GM23248 (cell line): ENCODE measurements at regions not wholly inside any gene's neighbourhood (a gene's known extent, or its start where the extent isn't known, plus 50 kb on each side); places are given as distances from the start of the nearest gene placed in this dataset.
"Not testable (repeated sequence)": the region's sequence is repeated elsewhere in the genome, so short reads cannot be mapped to it uniquely, and the experiment has no call there.

Experiments used
- EZH2 ChIP-seq: fragments of 200-600 bp; sonication (generic); IDR thresholded peaks from 2 replicates; pipeline ENCODE4 v1.6.1; 2018; ENCODE audit warnings: antibody characterized with exemption, mild to moderate bottlenecking; ENCODE audit not compliant: insufficient read depth, poor library complexity, severe bottlenecking
- EZH2phosphoT487 ChIP-seq: fragments of 200-600 bp; sonication (generic); IDR thresholded peaks from 2 replicates; pipeline ENCODE4 v1.6.1; 2018; ENCODE audit warnings: antibody characterized with exemption, moderate library complexity, mild to moderate bottlenecking, low read depth; ENCODE audit not compliant: insufficient read depth

DNA sequence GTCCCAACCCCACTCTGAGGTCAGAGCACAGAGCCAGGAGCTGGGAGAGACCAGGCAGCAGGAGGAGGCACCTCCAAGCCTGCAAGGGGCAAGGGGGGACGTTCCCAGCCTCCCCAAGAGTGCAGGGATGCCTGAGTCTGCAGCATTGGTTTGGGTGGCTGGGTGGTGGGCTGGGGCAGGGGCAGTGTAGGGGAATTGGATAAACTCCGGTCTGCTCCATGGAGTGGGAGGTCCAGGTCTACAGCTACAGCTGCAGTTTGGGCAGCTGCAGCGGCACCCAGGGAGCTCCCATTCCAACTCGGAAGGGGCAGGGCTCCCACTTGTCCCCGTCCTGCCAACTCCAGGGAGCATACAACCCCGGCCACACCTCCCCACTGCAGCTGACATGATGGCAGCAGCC lies 617.5 kb upstream of the SEMA6D start:
- not testable (repeated sequence) for TF ChIP-seq EZH2, EZH2phosphoT487
